GM19455 (cell line): ENCODE measurements at regions not wholly inside any gene's neighbourhood (a gene's known extent, or its start where the extent isn't known, plus 50 kb on each side); places are given as distances from the start of the nearest gene placed in this dataset.
"Not testable (repeated sequence)": the region's sequence is repeated elsewhere in the genome, so short reads cannot be mapped to it uniquely, and the experiment has no call there.

ENCODE experiments used
- ATAC-seq: cut with Tn5 transposase; IDR thresholded peaks from one replicate; pipeline ENCODE4 v1.9.1; 2021; ENCODE audit not compliant: unreplicated experiment

DNA sequence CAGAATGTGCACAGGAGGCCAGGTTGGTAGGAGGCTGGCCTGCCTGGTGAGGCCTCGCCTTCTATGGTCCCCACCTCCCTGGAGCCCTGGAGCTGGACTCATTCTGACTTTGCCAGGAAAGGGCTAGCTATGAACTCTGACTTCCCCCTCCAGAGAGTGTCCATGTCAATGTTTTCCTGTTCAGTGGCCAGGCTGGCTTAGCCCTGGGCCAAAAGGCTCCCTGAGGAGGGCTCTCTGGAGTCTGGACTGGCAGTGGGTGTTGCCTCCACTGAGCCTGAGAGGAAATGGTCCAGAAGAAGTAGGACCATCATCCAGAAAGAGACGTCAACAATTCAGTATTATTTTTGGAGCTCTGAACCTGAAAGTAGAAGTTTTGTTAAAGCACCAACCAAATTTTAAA, 178.7 kb downstream of the CHIC2 start:
- no peak for ATAC-seq

DNA sequence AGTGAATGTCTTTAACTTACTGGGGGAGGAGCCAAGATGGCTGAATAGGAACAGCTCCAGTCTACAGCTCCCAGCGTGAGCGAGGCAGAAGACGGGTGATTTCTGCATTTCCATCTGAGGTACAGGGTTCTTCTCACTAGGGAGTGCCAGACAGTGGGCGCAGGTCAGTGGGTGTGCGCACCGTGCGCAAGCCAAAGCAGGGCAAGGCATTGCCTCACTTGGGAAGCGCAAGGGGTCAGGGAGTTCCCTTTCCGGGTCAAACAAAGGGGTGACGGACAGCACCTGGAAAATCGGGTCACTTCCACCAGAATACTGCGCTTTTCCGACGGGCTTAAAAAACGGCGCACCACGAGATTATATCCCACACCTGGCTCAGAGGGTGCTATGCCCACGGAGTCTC, 187.3 kb downstream of the CHIC2 start:
- ATAC-seq, result not testable (repeated sequence)

DNA sequence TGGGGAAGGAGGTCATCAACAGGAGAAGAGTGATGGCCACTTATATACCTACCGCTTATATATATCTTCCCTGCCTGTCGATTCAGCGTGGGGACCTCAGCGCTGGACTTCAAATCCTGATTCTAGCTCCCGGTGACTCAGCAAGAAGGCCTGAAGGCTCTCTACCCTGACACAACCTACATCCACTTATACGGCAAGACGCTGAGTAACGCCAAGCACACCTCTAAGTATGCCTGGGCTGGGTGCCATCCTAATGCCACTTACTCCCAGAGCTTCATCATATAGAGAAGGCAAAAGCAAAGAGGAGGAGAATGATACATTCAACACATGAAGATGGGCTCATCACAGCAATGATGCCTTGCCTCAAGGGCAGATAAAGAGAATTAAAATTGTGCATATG, 198.3 kb downstream of the CHIC2 start:
- no peak for ATAC-seq

DNA sequence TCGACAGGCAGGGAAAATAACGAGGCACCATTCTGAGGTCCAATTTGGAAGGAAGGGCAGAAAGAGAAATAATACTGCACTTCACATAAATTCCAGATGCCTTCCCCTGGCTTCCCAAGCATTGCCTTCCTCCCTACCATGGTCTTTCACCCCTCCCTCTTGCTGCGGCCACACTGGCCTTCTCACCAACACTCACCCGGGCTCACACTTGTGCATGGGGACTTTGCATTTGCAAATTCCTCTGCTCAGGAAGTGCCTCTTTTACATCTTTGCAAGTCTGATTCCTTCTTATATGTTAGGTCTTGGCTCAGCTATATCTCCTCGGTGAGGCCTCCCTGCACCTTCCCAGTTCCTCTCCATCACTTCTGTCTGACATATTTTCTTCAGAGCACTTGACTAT, 199.4 kb downstream of the CHIC2 start:
- ATAC-seq, result no peak

DNA sequence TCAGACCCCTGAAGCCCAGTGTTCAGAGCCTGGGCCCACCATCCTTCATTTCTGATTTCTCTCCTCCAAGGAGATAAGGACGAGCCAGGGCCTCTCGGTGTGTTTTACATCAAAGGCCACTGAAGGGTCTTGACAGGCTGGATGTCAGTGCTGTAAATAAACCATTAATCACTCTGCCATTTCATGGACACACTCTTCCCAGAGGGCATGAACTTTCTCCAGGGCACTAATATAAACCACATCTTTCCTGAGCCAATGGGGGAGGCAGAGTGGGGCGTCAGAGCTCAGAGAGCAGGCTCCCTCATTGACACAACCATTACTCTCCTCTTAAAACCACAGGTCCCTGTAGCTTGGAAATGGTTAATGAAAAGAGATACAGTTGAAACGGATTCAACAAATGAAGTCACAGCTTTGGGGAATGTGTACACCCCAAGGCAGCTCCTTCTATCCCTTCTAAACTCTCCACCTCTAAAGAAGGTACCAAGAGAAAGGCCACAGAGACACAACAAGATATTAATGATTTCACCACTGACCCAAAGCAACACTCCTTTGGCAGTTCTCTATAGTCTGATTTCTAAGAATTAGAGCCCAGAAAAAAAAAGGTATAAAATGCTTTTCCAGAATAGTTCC, 200.6 kb downstream of the CHIC2 start:
- ATAC-seq, result no peak

DNA sequence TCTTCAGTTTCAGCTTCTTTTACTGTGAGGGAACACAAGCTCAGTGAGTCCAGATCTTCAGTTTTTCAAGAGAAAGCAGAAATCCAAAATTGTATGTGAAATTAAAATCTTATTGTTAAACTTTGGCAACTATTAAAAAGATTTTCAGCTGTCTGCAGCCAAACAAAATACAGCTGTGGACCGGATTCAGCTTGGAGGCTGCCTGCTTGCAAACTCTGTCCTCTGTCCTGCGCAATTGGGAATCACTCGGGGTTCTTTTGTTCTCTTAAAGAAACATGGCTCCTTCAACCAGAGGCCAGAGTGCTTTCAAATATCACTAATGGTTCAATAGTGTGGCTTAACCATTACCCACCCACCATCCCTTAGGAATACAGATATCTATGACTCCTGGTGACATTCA, 201.2 kb downstream of the CHIC2 start:
- no peak for ATAC-seq

DNA sequence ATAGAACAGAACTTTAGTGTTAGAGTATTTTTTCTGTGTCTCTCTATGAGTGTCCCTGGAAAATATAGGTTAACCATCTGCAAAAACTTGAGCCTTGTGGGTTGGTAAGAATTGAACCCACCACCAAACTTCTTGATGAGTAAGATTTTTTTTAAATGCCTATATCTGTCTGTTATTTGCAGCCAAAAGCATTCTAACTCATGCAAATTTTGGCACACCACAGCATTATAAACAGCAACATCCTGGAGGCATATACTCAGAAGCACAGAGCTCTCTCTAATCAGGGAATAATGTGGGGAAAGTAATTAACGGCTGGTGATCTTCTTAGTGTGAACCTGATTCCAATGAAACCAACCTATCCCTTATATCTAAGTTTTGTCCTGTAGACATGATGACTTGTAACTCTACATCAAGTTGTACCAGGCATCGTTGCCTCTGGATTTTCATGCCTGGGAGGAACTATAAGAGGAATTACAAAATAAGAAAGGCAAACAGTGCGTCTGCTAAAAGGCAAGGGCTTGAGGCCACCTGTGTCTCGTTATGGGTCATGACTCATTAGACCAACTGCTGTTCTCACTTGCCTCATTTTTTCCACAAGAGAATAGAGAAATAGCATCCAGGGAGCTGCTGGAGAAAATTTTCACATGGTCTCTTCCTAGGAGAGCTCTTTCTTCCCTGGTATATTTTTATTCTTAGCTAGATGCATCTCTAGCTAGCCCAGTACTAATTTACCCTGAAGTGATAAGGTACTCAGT, 202.4 kb downstream of the CHIC2 start:
- ATAC-seq, result no peak

DNA sequence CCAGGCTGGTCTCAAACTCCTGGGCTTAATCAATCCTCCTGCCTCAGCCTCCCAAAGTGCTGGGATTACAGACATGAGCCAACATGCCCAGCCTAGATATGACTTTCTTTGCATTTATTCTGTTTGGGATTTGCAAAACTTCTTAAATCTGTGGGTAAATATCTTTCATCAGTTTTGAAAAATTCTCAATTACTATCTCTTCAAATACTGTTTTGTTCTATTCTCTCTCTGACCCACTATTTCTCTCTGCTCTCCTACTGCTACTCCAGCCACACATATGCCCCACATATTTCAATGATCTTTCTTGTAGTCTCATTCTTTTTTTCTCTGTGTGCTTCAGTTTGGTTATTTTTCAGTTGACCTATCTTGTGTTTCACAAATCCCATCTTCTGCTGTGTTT, 205.1 kb downstream of the CHIC2 start:
- ATAC-seq, result no peak

DNA sequence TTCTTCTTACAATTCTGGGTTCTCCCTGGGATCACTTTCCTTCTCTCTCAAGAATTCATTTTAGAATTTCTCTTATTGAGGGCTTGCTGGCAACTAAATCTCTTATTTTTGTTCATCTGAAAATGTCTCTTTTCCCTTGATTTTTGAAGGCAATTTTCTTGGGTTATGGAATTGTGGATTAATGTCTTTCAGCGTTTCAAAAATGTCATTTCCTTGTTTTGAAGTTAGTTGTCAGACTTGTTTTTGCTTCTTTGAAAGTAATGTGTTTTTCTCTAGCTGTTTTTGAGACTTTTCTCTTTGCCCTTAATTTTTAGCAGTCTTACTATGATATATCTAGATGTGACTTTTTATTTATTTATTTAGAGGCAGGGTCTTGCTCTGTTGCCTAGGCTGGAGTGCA, 205.7 kb downstream of the CHIC2 start:
- no peak for ATAC-seq

DNA sequence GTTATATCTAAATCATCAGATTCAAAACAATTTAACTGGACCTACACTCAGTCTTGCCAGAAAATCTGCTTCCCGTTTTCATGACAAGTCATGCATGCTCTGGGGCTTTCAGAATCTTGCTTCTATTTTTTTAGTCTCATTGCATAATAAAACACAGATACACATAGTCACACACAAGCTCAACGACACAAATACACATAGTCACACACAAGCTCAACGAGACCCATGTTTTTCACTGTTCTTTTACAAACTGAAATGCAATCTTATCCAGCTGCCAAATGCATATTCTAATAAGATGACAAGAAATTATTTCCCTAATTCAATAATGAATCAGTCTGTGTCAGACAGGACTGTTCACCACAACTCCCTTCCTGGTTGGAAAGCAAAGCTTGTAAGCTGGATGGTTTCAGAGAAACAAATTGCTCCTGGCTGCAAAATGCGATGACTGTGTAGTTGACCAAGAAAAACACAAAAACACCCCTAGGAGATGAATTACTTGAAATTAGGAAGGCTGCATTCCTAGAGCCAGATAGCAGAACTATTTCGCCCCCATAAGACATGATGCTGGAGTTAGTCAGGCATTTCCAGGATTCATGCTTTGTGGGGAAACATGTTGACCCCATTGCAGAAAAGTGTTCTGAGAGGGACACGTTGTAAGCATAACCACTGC, 208.7 kb downstream of the CHIC2 start:
- no peak for ATAC-seq

DNA sequence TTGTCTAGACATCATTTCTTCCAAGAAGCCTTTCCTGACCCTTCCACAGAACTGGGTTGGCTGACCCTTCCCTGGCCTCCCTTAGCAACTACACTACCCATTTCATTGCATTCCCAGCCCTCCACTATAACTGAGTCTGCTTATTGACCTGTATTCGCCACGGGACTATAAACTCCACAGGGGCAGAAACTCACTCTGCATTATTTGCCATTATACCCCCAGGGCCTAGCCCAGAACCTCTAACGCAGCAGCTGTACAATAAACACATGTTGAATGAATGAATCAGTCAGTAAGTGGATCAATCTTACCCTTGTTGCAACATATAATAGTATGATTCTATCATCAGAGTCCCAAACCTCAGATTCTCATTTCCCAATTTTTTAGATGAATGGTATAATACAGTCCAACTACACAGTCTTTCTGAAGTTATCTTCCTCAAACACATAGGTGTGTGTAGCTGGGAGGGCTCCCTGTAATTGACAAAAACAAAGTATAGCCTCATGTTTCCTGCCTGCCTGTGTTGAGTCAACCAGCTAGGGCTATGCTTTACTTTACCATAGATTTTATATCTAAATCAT, 209.3 kb downstream of the CHIC2 start:
- ATAC-seq, result no peak

DNA sequence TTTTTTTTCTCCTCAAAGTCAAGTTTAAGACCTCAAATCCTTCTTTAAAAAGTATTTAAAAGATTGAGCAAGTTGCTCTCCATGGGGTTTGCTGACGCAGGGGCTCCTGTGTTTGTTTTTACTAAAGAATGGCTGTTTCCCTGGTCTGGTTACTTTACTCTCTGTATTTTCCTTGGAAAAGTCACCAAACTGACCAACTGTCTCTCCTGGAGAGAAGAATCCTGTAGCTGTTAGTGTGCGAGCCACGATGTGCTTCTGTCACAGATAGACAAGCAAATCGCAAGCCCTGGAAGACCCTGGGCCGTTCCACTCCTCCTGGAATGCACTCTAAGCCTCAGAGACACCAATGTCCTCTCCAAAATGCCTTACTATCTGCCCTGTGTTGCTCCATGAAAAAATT, 212.1 kb downstream of the CHIC2 start:
- no peak for ATAC-seq

DNA sequence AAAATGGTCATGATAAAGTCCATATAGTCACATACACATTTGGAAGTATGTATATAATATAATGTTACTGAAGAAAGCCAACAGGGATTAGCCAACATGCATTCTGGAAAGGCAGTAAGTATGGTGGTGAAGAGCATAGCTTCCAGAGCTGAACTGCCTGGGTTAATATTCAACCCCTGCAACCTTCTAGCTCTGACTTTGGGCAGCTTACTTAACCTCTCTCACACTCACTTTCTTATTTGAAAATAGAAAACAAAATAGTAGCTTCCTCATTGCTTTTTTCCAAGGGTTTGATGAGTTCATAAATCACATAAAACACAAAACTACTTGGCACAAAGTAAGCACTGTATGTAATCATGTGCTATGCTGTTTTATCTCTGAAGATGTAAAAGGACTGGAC, 216.4 kb downstream of the CHIC2 start:
- no peak for ATAC-seq

DNA sequence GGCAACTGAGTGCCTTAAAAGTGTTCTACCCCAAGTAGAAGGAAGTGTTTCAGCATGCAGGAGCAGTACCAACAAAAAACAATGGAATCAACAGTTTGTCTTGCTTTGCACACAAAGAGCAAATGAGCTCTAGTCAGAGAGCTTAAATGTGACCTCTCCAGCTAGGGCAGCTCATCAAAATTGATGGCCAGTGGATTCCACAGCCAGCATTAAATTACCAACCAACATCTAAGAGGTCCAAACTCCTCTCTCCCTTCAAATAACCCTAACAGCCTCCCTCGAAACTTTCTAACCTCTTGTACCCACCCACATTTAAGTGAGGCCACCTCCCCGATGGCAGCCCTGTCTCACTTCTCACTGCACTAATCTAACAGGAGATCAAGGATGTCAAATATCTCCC, 219.9 kb downstream of the CHIC2 start:
- ATAC-seq, result no peak

DNA sequence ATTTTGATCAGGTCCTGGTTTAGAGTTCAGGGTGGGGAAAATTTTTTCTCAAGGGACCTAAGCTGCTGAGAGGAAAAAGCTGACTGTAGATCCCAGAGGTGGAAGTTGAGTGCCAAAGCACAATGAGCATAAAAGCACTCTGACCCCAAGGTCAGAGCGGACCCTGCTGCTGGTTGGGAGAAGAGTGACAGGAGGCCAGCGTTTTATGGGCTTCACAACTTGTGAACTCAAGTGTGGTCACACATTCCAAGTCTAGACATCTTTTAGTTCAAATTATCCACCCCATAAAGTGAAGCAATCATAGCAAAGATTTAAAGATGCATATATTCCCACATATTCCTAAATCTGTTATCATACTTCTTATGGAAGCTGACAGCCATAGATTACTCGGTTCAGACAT, 220.3 kb downstream of the CHIC2 start:
- ATAC-seq, result no peak

DNA sequence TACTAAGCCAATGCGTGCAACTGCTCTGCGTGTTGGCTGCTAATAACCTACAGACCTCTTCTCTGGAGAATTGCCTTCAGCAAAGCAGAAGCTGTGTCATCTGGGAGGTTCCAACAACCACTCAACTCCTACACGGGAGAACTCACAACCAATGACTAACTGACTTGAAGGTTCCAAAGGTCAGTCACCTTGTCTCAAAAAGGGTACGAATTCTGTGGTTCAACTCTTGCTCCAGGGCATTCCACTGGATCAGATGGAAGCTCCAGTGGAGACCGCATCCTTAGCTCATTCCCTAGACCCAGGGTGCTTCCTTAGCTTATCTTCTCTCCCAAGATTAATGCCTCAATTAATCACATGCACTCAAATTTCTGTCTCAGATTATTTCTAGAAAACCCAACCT, 222.7 kb downstream of the CHIC2 start:
- no peak for ATAC-seq

DNA sequence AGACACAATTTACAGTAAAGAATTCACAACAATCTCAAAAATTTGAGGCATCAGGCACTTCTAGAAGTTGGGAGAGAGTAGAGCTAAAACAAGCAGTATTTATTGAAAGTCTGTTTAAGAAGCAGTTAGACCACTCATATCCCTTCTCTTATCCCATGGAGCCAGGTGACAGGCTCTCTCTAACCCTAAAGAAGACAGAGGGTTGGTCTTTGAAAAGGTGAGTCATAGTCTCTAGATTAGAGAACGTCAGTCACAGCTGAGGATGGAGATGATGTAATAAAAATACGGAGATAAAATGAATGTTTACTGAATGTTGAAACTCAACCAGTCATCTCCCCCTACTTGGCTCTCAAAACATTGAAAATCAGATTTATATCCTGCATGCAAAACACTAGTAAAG, 223.8 kb downstream of the CHIC2 start:
- ATAC-seq, result no peak

DNA sequence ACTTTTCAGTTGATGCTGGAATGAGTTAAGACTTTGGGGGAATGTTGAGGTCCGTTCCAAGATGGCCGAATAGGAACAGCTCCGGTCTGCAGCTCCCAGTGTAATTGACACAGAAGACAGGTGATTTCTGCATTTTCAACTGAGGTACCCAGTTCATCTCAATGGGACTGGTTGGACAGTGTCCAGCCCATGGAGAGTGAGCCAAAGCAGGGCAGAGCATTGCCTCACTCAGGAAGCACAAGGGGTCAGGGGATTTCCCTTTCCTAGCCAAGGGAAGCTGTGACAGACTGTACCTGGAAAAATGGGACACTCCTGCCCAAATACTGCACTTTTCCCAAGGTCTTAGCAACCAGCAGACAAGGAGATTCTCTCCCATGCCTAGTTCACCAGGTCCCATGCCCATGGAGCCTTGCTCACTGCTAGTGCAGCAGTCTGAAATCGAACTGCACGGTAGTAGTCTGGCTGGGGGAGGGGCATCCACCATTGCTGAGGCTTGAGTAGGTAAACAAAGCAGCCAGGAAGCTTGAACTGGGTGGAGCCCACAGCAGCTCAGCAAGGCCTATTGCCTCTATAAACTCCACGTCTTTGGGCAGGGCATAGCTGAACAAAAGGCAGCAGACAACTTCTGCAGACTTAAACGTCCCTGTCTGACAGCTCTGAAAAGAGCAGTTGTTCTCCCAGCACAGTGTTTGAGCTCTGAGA, 231.0 kb downstream of the CHIC2 start:
- ATAC-seq, result not testable (repeated sequence)

DNA sequence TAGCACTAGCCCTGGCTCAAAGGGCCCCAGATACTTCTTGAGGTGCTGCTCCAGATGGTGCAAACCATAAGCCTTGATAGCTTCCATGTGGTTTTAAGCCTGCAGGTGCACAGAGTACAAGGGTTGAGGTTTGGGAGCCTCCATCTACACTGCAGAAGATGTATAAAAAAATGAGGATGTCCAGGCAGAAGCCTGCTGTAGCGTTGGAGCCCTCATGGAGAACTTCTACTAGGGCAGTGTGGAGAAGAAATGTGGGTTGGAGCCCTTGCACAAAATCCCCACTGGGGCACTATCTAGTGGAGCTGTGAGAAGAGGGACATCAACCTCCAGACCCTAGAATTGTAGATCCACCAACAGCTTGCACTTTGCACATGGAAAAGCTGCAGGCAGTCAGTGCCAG, 231.9 kb downstream of the CHIC2 start:
- ATAC-seq, result no peak

DNA sequence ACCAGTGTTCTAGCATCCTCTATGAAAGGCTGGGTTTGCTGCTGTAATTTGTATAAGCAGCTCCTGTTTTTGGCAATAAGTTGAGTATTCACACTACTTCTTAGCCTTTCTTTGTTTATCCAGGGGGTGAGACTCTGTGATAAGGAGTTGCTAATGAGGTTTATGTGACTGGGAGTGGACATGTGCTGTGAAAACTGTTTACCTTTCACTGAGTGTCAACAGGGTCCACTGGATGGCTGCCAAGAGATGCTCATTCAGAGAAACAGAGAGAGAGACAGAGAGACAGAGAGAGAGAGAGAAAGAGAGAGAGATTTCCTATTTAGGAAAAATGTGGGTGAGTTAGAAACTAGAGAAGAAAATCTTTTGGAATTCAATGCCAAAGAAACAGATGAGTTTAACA, 233.9 kb downstream of the CHIC2 start:
- ATAC-seq, result no peak

DNA sequence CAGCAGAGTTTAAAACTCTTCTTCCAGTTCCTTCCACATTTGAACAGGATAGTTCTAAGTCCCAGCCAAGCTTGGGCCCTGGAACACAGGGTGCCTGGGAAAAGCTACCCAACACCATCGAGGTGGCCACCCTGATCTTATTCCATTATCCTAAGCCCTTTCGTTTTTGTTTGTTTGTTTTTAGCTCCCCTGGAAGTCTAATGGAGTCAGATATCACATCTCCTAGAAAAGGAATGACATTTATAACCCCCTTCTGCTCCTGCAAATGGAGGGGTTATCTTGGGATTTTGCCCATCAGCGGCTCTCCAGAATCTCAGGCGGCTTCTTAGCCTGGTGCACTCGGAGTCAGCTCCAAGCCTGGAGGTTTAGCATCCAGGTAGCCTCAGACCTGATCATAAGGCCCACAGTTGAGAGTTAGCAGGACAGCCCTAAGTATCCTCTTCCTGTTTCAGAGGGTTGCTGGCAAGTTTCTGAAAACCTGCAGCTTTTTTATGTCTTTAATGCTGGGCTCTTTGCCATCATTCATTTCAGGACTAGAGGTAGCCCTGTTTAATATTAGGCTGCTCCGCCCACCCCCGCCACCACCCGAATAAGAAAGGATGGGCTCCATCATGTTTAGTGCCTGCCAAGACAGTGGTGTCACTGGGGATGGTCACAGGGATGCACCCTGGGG, 230.0 kb upstream of the LNX1 start:
- ATAC-seq, result no peak
